NB4 (cell line): ENCODE measurements at regions not wholly inside any gene's neighbourhood (a gene's known extent, or its start where the extent isn't known, plus 50 kb on each side); places are given as distances from the start of the nearest gene placed in this dataset.

Experiments used
- POLR2A ChIP-seq: IDR thresholded peaks from 2 replicates; pipeline ENCODE4 v1.6.1; 2011; ENCODE audit warnings: mild to moderate bottlenecking; ENCODE audit not compliant: insufficient read length; ENCODE audit errors: extremely low read depth
- TF ChIP-seq, protein P1 (sequence below): IDR thresholded peaks from one replicate; pipeline ENCODE4 v1.5.1; 2012; ENCODE audit warnings: low read depth, low read length
- TF ChIP-seq, protein P2 (sequence below): IDR thresholded peaks from 2 replicates; pipeline ENCODE4 v1.6.1; 2011; ENCODE audit warnings: low read depth, low read length

DNA sequence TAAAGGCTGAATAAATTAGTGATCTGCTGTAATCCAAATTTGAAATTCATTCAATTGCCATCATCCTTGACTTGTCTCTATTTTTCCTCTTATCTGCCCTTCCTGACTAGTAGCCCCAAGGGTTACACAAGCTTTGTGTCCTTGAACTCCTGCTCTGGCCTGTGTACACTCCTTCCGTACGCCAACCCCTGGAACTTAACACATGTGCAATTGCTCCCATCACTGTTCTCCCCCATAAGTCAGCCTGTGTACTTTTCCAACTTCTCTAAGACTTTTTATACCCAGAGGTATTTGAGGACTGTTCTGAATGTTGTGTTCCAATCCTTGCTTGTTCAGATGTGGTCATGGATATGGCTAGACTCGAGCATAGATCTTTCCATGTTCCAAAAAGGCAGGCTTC is 171.1 kb upstream of the G2E3 start:
- no peak for TF ChIP-seq POLR2A
- TF ChIP-seq, protein P1, sequence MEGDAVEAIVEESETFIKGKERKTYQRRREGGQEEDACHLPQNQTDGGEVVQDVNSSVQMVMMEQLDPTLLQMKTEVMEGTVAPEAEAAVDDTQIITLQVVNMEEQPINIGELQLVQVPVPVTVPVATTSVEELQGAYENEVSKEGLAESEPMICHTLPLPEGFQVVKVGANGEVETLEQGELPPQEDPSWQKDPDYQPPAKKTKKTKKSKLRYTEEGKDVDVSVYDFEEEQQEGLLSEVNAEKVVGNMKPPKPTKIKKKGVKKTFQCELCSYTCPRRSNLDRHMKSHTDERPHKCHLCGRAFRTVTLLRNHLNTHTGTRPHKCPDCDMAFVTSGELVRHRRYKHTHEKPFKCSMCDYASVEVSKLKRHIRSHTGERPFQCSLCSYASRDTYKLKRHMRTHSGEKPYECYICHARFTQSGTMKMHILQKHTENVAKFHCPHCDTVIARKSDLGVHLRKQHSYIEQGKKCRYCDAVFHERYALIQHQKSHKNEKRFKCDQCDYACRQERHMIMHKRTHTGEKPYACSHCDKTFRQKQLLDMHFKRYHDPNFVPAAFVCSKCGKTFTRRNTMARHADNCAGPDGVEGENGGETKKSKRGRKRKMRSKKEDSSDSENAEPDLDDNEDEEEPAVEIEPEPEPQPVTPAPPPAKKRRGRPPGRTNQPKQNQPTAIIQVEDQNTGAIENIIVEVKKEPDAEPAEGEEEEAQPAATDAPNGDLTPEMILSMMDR: no peak
- TF ChIP-seq, protein P2, sequence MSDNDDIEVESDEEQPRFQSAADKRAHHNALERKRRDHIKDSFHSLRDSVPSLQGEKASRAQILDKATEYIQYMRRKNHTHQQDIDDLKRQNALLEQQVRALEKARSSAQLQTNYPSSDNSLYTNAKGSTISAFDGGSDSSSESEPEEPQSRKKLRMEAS: no peak
